A549 (cell line): ENCODE measurements at regions not wholly inside any gene's neighbourhood (a gene's known extent, or its start where the extent isn't known, plus 50 kb on each side); places are given as distances from the start of the nearest gene placed in this dataset.

ENCODE experiments used
- ATAC-seq, 2 experiments: fragments of 200-7000 bp in 1 of 2; fragments of >200 bp in 1 of 2; cut with Nextera tagmentation in 1 of 2; cut with Tn5 transposase in 1 of 2; 3 replicates each; pipeline versions ENCODE4 v1.8.0 to v1.9.1; 2018 to 2020; ENCODE audit warnings: mild to moderate bottlenecking in 1 of 2, moderate library complexity in 1 of 2
- CTCF ChIA-PET: fragments of 300-600 bp; sonication (Branson Sonifier 250); formaldehyde crosslinking; extraction: SDS; loops from one replicate; lab custom pipeline; 2021; ENCODE audit warnings: antibody characterized with exemption, inconsistent platforms; lab: Yijun Ruan, JAX
- POLR2A ChIA-PET: fragments of 350-600 bp; formaldehyde crosslinking; extraction: SDS; loops from one replicate; lab custom pipeline; 2021; ENCODE audit warnings: antibody characterized with exemption, inconsistent platforms; lab: Yijun Ruan, JAX
- DNase-seq, 2 experiments: peaks; one replicate each; pipeline versions ENCODE4 v3.0.0 to v3.0.0-alpha.2; 2011 to 2016; ENCODE audit warnings: low read depth in 1 of 2, low spot score in 1 of 2
- FAIRE-seq: peaks from 2 replicates; lab custom pipeline; 2011; peaks lifted over from hg19 to GRCh38; lab: Jason Lieb, UNC
- H3K27ac ChIP-seq, 2 experiments: fragments of >200 bp; sonication (Bioruptor Twin); formaldehyde crosslinking; 3 replicates each; pipeline ENCODE4 v1.5.1; 2016 to 2017
- H3K4me1 ChIP-seq: fragments of >200 bp; sonication (Bioruptor Twin); formaldehyde crosslinking; 3 replicates; pipeline ENCODE4 v1.6.1; 2016
- H3K4me2 ChIP-seq: fragments of >200 bp; sonication (Bioruptor Twin); formaldehyde crosslinking; 3 replicates; pipeline ENCODE4 v1.6.1; 2016
- H3K4me3 ChIP-seq: fragments of >200 bp; sonication (Bioruptor Twin); formaldehyde crosslinking; 3 replicates; pipeline ENCODE4 v1.5.1; 2016
- H3K9me3 ChIP-seq: fragments of >200 bp; sonication (Bioruptor Twin); formaldehyde crosslinking; 3 replicates; pipeline ENCODE4 v1.6.1; 2016
- CBX8 ChIP-seq: fragments of 200-600 bp; sonication (generic); IDR thresholded peaks from 2 replicates; pipeline ENCODE4 v1.6.1; 2016
- CHD2 ChIP-seq: fragments of 150-350 bp; IDR thresholded peaks from 2 replicates; pipeline ENCODE4 v1.6.1; 2014; ENCODE audit warnings: low read length; ENCODE audit not compliant: partially characterized antibody
- E2F6 ChIP-seq: IDR thresholded peaks from 2 replicates; pipeline ENCODE4 v1.6.1; 2012; ENCODE audit warnings: low read depth, borderline replicate concordance
- EHMT2 ChIP-seq: fragments of 200-600 bp; sonication (generic); IDR thresholded peaks from 2 replicates; pipeline ENCODE4 v1.6.1; 2016; ENCODE audit warnings: antibody characterized with exemption, low read depth, mild to moderate bottlenecking, moderate library complexity
- ELK1 ChIP-seq: fragments of 150-350 bp; IDR thresholded peaks from 2 replicates; pipeline ENCODE4 v1.6.1; 2014; ENCODE audit warnings: low read depth, mild to moderate bottlenecking, low read length
- HMGXB4 ChIP-seq: fragments of 250-450 bp; sonication (Bioruptor Pico); IDR thresholded peaks from 2 replicates; pipeline ENCODE4 v1.5.0; 2021; ENCODE audit warnings: mild to moderate bottlenecking, moderate library complexity, borderline replicate concordance
- HOXA7 ChIP-seq: fragments of 250-450 bp; sonication (Bioruptor Pico); IDR thresholded peaks from 2 replicates; pipeline ENCODE4 v1.5.0; 2020; ENCODE audit warnings: mild to moderate bottlenecking, moderate library complexity
- HOXB5 ChIP-seq: fragments of 250-450 bp; sonication (Bioruptor Pico); IDR thresholded peaks from 2 replicates; pipeline ENCODE4 v1.5.0; 2020; ENCODE audit warnings: mild to moderate bottlenecking, moderate library complexity
- MAFK ChIP-seq: fragments of 450-650 bp; IDR thresholded peaks from 2 replicates; pipeline ENCODE4 v1.6.1; 2014; ENCODE audit not compliant: partially characterized antibody
- MAZ ChIP-seq: fragments of 150-350 bp; IDR thresholded peaks from 2 replicates; pipeline ENCODE4 v1.6.1; 2014; ENCODE audit warnings: antibody characterized with exemption, low read depth, low read length, borderline replicate concordance
- MYC ChIP-seq: IDR thresholded peaks from 2 replicates; pipeline ENCODE4 v1.6.1; 2012; ENCODE audit warnings: mild to moderate bottlenecking, inconsistent platforms, low read length, improper control_type of control experiment, borderline replicate concordance
- NFE2L2 ChIP-seq: fragments of 150-350 bp; conservative IDR thresholded peaks from 2 replicates; pipeline ENCODE4 v1.6.1; 2014; ENCODE audit warnings: low read length
- NPAS2 ChIP-seq: fragments of 250-450 bp; sonication (Bioruptor Pico); IDR thresholded peaks from 2 replicates; pipeline ENCODE4 v1.8.0; 2022; ENCODE audit warnings: mild to moderate bottlenecking, moderate library complexity, borderline replicate concordance
- NR3C1 ChIP-seq: fragments of >200 bp; sonication (Bioruptor Twin); formaldehyde crosslinking; IDR thresholded peaks from 3 replicates; pipeline ENCODE4 v1.6.1; 2017
- PHF8 ChIP-seq: fragments of 200-600 bp; sonication (generic); IDR thresholded peaks from 2 replicates; pipeline ENCODE4 v1.6.1; 2016; ENCODE audit warnings: low read depth, mild to moderate bottlenecking, antibody characterized with exemption, moderate library complexity, borderline replicate concordance
- SREBF2 ChIP-seq: fragments of 450-650 bp; IDR thresholded peaks from 2 replicates; pipeline ENCODE4 v1.6.1; 2014; ENCODE audit warnings: mild to moderate bottlenecking, moderate library complexity
- TP53 ChIP-seq: fragments of 250-450 bp; sonication (Bioruptor Pico); IDR thresholded peaks from 2 replicates; pipeline ENCODE4 v1.5.0; 2021; ENCODE audit warnings: mild to moderate bottlenecking, moderate library complexity
- ZNF302 ChIP-seq: fragments of 250-450 bp; sonication (Bioruptor Pico); IDR thresholded peaks from 2 replicates; pipeline ENCODE4 v1.9.0; 2021; ENCODE audit warnings: inconsistent platforms, mild to moderate bottlenecking, moderate library complexity
- ZSCAN20 ChIP-seq: fragments of 250-450 bp; sonication (Bioruptor Pico); IDR thresholded peaks from 2 replicates; pipeline ENCODE4 v1.8.0; 2022; ENCODE audit warnings: mild to moderate bottlenecking, moderate library complexity
- WGBS: methylation state at CpG from one replicate; pipeline ENCODE4 v1.1.6; 2017; ENCODE audit errors: missing lambda C conversion rate; 5-methylcytosine and 5-hydroxymethylcytosine counted together
- TF ChIP-seq, protein P1 (sequence below): fragments of 200-600 bp; sonication (generic); IDR thresholded peaks from 2 replicates; pipeline ENCODE4 v1.6.1; 2016; ENCODE audit warnings: antibody characterized with exemption, mild to moderate bottlenecking, moderate library complexity

- TF ChIP-seq ZNF302 (CRISPR knock-in tag), result no peak
- TF ChIP-seq EHMT2, result no peak
- TF ChIP-seq, all 56 proteins: peak for 0
Measured at GRCh38 chr20:40433341-40433861, 255.6 kb downstream of the MAFB start (continued).

DNA sequence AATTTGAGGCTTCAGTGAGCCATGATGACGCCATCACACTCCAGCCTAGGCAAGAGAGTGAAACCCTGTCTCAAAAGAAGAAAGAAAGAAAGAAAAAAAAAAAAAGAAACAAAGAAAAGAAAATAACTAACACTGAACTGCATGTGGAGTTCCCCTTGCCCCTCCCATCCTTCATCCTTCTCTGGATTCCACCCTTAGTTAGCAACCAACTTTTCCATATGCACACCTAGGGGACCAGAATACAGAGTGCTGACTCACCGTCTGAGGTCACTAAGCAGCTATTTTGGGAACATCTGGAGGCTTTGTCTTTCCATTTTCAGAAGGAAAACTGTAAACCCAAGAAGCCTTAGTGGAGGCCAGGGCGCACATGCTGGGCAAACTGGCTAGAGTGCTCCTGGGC, 257.4 kb downstream of the MAFB start:
- 2% methylated on average over 3 of the region's 3 CpGs for WGBS
- no peaks in the 10 kb centered on the region for H3K9me3 ChIP-seq
- no peak for DNase-seq
- H3K4me1 ChIP-seq, result no peaks in the 10 kb centered on the region
- H3K4me3 ChIP-seq, result no peak overlapping the region
- ChIA-PET CTCF (no interaction called here), POLR2A (no interaction called here)
- no peak for FAIRE-seq
- H3K4me2 ChIP-seq, result no peak overlapping the region
- no peak for ATAC-seq
- TF ChIP-seq CHD2 (no peak), ZSCAN20 (no peak), PHF8 (no peak), NR3C1 (no peak), TP53 (no peak), EHMT2 (no peak), E2F6 (no peak), MAFK (no peak), HOXB5 (CRISPR knock-in tag) (no peak), HMGXB4 (CRISPR knock-in tag) (no peak), CBX8 (no peak), NFE2L2 (no peak), SREBF2 (no peak), MYC (no peak), HOXA7 (no peak), MAZ (no peak)
- TF ChIP-seq, protein P1, sequence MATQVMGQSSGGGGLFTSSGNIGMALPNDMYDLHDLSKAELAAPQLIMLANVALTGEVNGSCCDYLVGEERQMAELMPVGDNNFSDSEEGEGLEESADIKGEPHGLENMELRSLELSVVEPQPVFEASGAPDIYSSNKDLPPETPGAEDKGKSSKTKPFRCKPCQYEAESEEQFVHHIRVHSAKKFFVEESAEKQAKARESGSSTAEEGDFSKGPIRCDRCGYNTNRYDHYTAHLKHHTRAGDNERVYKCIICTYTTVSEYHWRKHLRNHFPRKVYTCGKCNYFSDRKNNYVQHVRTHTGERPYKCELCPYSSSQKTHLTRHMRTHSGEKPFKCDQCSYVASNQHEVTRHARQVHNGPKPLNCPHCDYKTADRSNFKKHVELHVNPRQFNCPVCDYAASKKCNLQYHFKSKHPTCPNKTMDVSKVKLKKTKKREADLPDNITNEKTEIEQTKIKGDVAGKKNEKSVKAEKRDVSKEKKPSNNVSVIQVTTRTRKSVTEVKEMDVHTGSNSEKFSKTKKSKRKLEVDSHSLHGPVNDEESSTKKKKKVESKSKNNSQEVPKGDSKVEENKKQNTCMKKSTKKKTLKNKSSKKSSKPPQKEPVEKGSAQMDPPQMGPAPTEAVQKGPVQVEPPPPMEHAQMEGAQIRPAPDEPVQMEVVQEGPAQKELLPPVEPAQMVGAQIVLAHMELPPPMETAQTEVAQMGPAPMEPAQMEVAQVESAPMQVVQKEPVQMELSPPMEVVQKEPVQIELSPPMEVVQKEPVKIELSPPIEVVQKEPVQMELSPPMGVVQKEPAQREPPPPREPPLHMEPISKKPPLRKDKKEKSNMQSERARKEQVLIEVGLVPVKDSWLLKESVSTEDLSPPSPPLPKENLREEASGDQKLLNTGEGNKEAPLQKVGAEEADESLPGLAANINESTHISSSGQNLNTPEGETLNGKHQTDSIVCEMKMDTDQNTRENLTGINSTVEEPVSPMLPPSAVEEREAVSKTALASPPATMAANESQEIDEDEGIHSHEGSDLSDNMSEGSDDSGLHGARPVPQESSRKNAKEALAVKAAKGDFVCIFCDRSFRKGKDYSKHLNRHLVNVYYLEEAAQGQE, result no peak
- no peak overlapping the region for H3K27ac ChIP-seq

DNA sequence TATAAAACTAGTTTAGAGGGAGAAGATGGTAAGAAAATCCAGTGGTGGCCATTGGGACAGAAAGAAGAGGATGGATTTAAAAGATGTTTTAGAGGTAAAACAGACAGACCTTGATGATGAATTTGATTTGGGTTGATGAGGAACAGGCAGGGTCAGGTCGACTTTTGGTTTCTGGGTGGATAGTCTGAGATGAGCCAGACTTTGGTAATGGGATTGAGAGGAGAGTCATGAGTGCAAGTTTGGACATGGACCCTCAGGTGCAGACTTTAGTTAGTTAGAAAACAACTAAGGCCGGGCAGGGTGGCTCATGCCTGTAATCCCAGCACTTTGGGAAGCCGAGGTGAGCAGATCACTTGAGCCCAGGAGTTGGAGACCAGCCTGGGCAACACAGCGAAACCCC, 257.9 kb downstream of the MAFB start:
- no peak for FAIRE-seq
- TF ChIP-seq NPAS2 (CRISPR knock-in tag) (no peak), ELK1 (no peak)
- WGBS, result 2% methylated on average over 4 of the region's 4 CpGs
- Histone ChIP-seq H3K27ac (no peak overlapping the region), H3K4me1 (no peaks in the 10 kb centered on the region), H3K4me3 (no peak overlapping the region), H3K9me3 (no peaks in the 10 kb centered on the region), H3K4me2 (no peak overlapping the region)
- ChIA-PET CTCF (no interaction called here), POLR2A (no interaction called here)
- no peak for DNase-seq
- ATAC-seq, result no peak
